PFSK-1 (cell line): ENCODE measurements at regions not wholly inside any gene's neighbourhood (a gene's known extent, or its start where the extent isn't known, plus 50 kb on each side); places are given as distances from the start of the nearest gene placed in this dataset.

Experiments
- POLR2AphosphoS5 ChIP-seq: IDR thresholded peaks from 2 replicates; pipeline ENCODE4 v1.6.1; 2012; ENCODE audit warnings: low read depth, mild to moderate bottlenecking, control low read depth, low read length, moderate library complexity
- REST ChIP-seq, 2 experiments: IDR thresholded peaks; 2 replicates each; pipeline versions ENCODE4 v1.6.1 to v1.8.0; 2011 to 2012; ENCODE audit warnings: low read depth in 2 of 2, low read length in 2 of 2, control low read depth in 1 of 2, inconsistent platforms in 1 of 2, mild to moderate bottlenecking in 1 of 2, moderate library complexity in 1 of 2; ENCODE audit not compliant: insufficient read depth in 1 of 2
- SIN3A ChIP-seq: IDR thresholded peaks from 2 replicates; pipeline ENCODE4 v1.6.1; 2012; ENCODE audit warnings: mild to moderate bottlenecking, low read length, moderate library complexity, borderline replicate concordance; ENCODE audit not compliant: insufficient read depth
- TAF1 ChIP-seq: IDR thresholded peaks from 2 replicates; pipeline ENCODE4 v1.6.1; 2012; ENCODE audit warnings: low read length, control low read depth, borderline replicate concordance; ENCODE audit not compliant: insufficient read depth

GRCh38 chr7:119271147-119271779 lies 1001.7 kb upstream of the KCND2 start:
- TF ChIP-seq TAF1 (no peak), REST (IDR thresholded peaks at IDR 0.05; ENCODE audit: insufficient read depth in 1 of 2, low read depth in 2 of 2, low read length in 2 of 2) (no peak), SIN3A (no peak), POLR2AphosphoS5 (no peak)
